OCI-LY3 (cell line): ENCODE measurements at regions not wholly inside any gene's neighbourhood (a gene's known extent, or its start where the extent isn't known, plus 50 kb on each side); places are given as distances from the start of the nearest gene placed in this dataset.

Experiments used
- H2AFZ ChIP-seq: fragments of 200-600, 300-600 bp; shearing (Covaris generic); 2 replicates; pipeline ENCODE4 v1.6.0; 2014; ENCODE audit warnings: antibody characterized with exemption, low read depth, low read length
- H3K27ac ChIP-seq: fragments of 200-600, 300-600 bp; sonication (generic); 2 replicates; pipeline ENCODE4 v1.5.1; 2014; ENCODE audit warnings: mild to moderate bottlenecking, low read length, moderate library complexity, mixed read lengths
- H3K27me3 ChIP-seq: fragments of 200-600, 300-600 bp; sonication (generic); 2 replicates; pipeline ENCODE4 v1.6.1; 2014; ENCODE audit warnings: low read depth, low read length, mixed read lengths
- H3K36me3 ChIP-seq: fragments of 200-600, 300-600 bp; sonication (generic); replicated peaks from 2 replicates; pipeline ENCODE3; 2014; ENCODE audit warnings: low read depth, low read length, mixed read lengths
- H3K4me1 ChIP-seq: fragments of 300-600, 200-600 bp; sonication (generic); 2 replicates; pipeline ENCODE4 v1.6.1; 2014; ENCODE audit warnings: low read length, mixed read lengths
- H3K4me2 ChIP-seq: fragments of 200-600, 300-600 bp; sonication (generic); 2 replicates; pipeline ENCODE4 v1.6.1; 2014; ENCODE audit warnings: low read length, mixed read lengths
- H3K4me3 ChIP-seq: fragments of 300-600, 200-600 bp; sonication (generic); 2 replicates; pipeline ENCODE4 v1.5.1; 2014; ENCODE audit warnings: antibody characterized with exemption, mild to moderate bottlenecking, low read length, moderate library complexity
- H3K79me2 ChIP-seq: fragments of 300-600, 200-600 bp; shearing (Covaris generic); 2 replicates; pipeline ENCODE4 v1.6.1; 2014; ENCODE audit warnings: mild to moderate bottlenecking, low read length, mixed read lengths
- H3K9ac ChIP-seq: fragments of 300-600, 200-600 bp; shearing (Covaris generic); 2 replicates; pipeline ENCODE4 v1.6.0; 2014; ENCODE audit warnings: mild to moderate bottlenecking, low read length, moderate library complexity
- H3K9me3 ChIP-seq: fragments of 200-600, 300-600 bp; shearing (Covaris generic); 2 replicates; pipeline ENCODE4 v1.6.1; 2014; ENCODE audit warnings: low read length, mixed read lengths; ENCODE audit not compliant: insufficient read depth
- H4K20me1 ChIP-seq: fragments of 200-600, 300-600 bp; sonication (generic); 2 replicates; pipeline ENCODE4 v1.6.1; 2016; ENCODE audit warnings: low read length, mixed read lengths; ENCODE audit not compliant: insufficient read depth
- CTCF ChIP-seq: fragments of 200-600, 300-600 bp; sonication (generic); IDR thresholded peaks from 2 replicates; pipeline ENCODE4 v1.5.1; 2014; ENCODE audit warnings: antibody characterized with exemption, low read length, low read depth
- EZH2phosphoT487 ChIP-seq: fragments of 200-600 bp; shearing (Covaris generic); IDR thresholded peaks from 2 replicates; pipeline ENCODE4 v1.6.1; 2018; ENCODE audit warnings: antibody characterized with exemption, mixed run types, low read depth

DNA sequence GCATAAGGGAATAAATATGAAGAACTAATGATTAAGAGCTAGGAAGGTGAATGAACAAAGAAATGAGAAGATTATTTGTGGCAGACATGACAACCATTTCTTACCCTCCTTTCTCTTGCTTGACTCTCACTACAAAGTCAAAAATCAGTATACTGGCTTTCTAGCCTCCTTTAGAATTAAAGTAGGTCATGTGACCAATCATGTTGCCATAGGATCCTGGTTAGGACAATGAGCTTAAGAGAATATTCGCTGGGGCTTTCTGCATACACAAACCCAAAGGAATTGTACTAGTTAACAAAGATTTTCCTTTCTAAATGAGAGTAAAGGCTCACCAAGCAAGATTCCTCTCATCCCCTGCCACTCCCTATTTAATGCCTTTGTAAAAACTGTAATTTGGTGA, 76.0 kb upstream of the ID4 start:
- Histone ChIP-seq H3K9me3 (no peaks in the 10 kb centered on the region), H3K27me3 (no peaks in the 10 kb centered on the region), H3K4me1 (no peaks in the 10 kb centered on the region), H2AFZ (no peak overlapping the region), H3K79me2 (no peaks in the 10 kb centered on the region), H3K27ac (no peak overlapping the region), H3K4me3 (no peak overlapping the region), H3K9ac (no peak overlapping the region), H3K4me2 (no peak overlapping the region), H3K36me3 (no peaks in the 10 kb centered on the region), H4K20me1 (no peaks in the 10 kb centered on the region)
- no peak for TF ChIP-seq EZH2phosphoT487
- TF ChIP-seq CTCF, result no peak

DNA sequence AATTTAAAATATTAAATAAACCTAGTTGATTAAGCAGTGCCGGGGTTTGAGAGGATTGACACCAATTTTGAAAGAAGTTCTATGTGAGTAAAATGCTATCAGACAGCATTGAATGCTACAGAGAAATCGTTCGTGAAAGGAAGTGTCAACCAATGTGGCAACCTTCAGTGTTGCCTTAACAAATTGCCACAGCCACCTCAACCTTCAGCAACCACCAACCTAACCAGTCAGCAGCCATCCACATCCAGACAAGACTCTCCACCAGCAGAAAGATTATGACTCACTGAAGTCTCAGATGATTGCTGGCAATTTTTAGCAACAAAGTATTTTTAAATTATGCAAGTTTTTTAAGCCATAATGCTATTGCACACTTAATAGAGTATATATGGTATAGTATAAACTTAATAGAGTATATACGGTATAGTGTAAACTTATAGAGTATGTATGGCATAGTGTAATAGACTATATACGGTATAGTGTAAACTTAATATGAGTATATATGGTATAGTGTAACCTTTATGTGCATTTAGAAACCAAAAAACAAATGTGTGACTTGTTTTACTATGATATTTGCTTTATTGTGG, 65.3 kb upstream of the ID4 start:
- Histone ChIP-seq H2AFZ (no peak overlapping the region), H3K9ac (no peak overlapping the region), H3K27ac (no peak overlapping the region), H3K4me1 (no peaks in the 10 kb centered on the region), H3K79me2 (no peaks in the 10 kb centered on the region), H3K9me3 (no peaks in the 10 kb centered on the region), H3K4me3 (no peak overlapping the region), H3K4me2 (no peak overlapping the region), H3K27me3 (no peaks in the 10 kb centered on the region), H4K20me1 (no peaks in the 10 kb centered on the region), H3K36me3 (no peaks in the 10 kb centered on the region)
- no peak for TF ChIP-seq EZH2phosphoT487
- no peak for TF ChIP-seq CTCF

- H3K9me3 ChIP-seq, result no peaks in the 10 kb centered on the region
- no peaks in the 10 kb centered on the region for H3K4me1 ChIP-seq
- no peak overlapping the region for H3K4me3 ChIP-seq
- TF ChIP-seq EZH2phosphoT487 (no peak), CTCF (no peak)
- no peaks in the 10 kb centered on the region for H3K27me3 ChIP-seq
- no peak overlapping the region for H2AFZ ChIP-seq
- no peaks in the 10 kb centered on the region for H3K79me2 ChIP-seq
- no peak overlapping the region for H3K9ac ChIP-seq
- H3K4me2 ChIP-seq, result no peak overlapping the region
- no peaks in the 10 kb centered on the region for H4K20me1 ChIP-seq
- H3K36me3 ChIP-seq, result no peaks in the 10 kb centered on the region
- H3K27ac ChIP-seq, result no peak overlapping the region
These were observed 64.3 kb upstream of the ID4 start for GRCh38 chr6:19772891-19773290.

GRCh38 chr6:19781269-19781668, 55.9 kb upstream of the ID4 start:
- H3K36me3 ChIP-seq, result no peaks in the 10 kb centered on the region
- H4K20me1 ChIP-seq, result no peaks in the 10 kb centered on the region
- TF ChIP-seq CTCF, result no peak
- TF ChIP-seq EZH2phosphoT487, result no peak
- H3K4me2 ChIP-seq, result no peak overlapping the region
- no peaks in the 10 kb centered on the region for H3K79me2 ChIP-seq
- H3K9ac ChIP-seq, result no peak overlapping the region
- H3K27ac ChIP-seq, result no peak overlapping the region
- H3K27me3 ChIP-seq, result no peaks in the 10 kb centered on the region
- no peaks in the 10 kb centered on the region for H3K4me1 ChIP-seq
- no peak overlapping the region for H2AFZ ChIP-seq
- no peak overlapping the region for H3K4me3 ChIP-seq
- no peaks in the 10 kb centered on the region for H3K9me3 ChIP-seq
